Spleen (tissue), 11 donors: ENCODE measurements at regions not wholly inside any gene's neighbourhood (a gene's known extent, or its start where the extent isn't known, plus 50 kb on each side); places are given as distances from the start of the nearest gene placed in this dataset.

Experiments used
- DNase-seq: peaks from one replicate; pipeline ENCODE4 v3.0.0-alpha.2; 2020
- H3K27ac ChIP-seq, 8 donors: fragments of 200-600 bp; sonication (generic) in 7 of 8; 1 replicate in 4 of 8; 2 replicates in 4 of 8; pipeline versions ENCODE4 v1.5.0 to v1.8.0; 2016 to 2021; ENCODE audit warnings: inconsistent platforms in 4 of 8, mild to moderate bottlenecking in 4 of 8, moderate library complexity in 1 of 8
- H3K27me3 ChIP-seq, 7 donors: fragments of 200-600 bp; sonication (generic) in 6 of 7; replicated peaks in 1 of 7; 1 replicate in 4 of 7; 2 replicates in 3 of 7; pipeline versions ENCODE4 v1.5.0 to v1.8.0; 2016 to 2021; ENCODE audit warnings: inconsistent platforms in 3 of 7, mild to moderate bottlenecking in 1 of 7
- H3K36me3 ChIP-seq, 6 donors: fragments of 200-600 bp; sonication (generic) in 5 of 6; 1 replicate in 4 of 6; 2 replicates in 2 of 6; pipeline versions ENCODE4 v1.5.0 to v1.8.0; 2016 to 2021; ENCODE audit warnings: inconsistent platforms in 2 of 6
- H3K4me1 ChIP-seq, 6 donors: fragments of 200-600 bp; sonication (generic) in 5 of 6; 1 replicate in 3 of 6; 2 replicates in 3 of 6; pipeline versions ENCODE4 v1.5.0 to v1.8.0; 2016 to 2021; ENCODE audit warnings: inconsistent platforms in 3 of 6
- H3K4me3 ChIP-seq, 8 donors: fragments of 200-600 bp; sonication (generic) in 7 of 8; 1 replicate in 4 of 8; 2 replicates in 4 of 8; pipeline versions ENCODE4 v1.5.0 to v1.8.0; 2016 to 2021; ENCODE audit warnings: inconsistent platforms in 4 of 8, mild to moderate bottlenecking in 4 of 8, moderate library complexity in 2 of 8
- H3K9me3 ChIP-seq, 8 donors: fragments of 200-600 bp; sonication (generic) in 7 of 8; 1 replicate in 4 of 8; 2 replicates in 4 of 8; pipeline versions ENCODE4 v1.5.0 to v1.8.0; 2016 to 2021; ENCODE audit warnings: inconsistent platforms in 4 of 8
- POLR2A ChIP-seq, 3 donors: fragments of 450-650 bp; IDR thresholded peaks; one replicate each; pipeline ENCODE4 v1.5.1; 2017; ENCODE audit warnings: antibody characterized with exemption in 3 of 3, mild to moderate bottlenecking in 1 of 3
- POLR2AphosphoS5 ChIP-seq, 3 donors: sonication (generic); formaldehyde crosslinking; IDR thresholded peaks; one replicate each; pipeline ENCODE4 v1.5.1; 2017; ENCODE audit warnings: antibody characterized with exemption in 3 of 3
- WGBS, 5 donors: extraction: QIAGEN DNeasy Blood & Tissue Kit in 3 of 5; methylation state at CpG; one replicate each; pipeline versions ENCODE4 v1.1.5 to v1.1.7; 2013 to 2018; 5-methylcytosine and 5-hydroxymethylcytosine counted together
- intact Hi-C: fragments of 100-400 bp; cut with DNase I; formaldehyde crosslinking; loops from one replicate; pipeline ENCODE4 v1.15.0; 2023; ENCODE audit warnings: low total_unique reads
- TF ChIP-seq, protein P1 (sequence below), 11 experiments: fragments of 200-600 bp in 7 of 11; fragments of 450-650 bp in 4 of 11; sonication (generic) in 4 of 11; IDR thresholded peaks in 8 of 11; conservative IDR thresholded peaks in 3 of 11; 1 replicate in 7 of 11; 2 replicates in 4 of 11; pipeline versions ENCODE4 v1.4.0 to v1.8.0; 2016 to 2021; ENCODE audit warnings: antibody characterized with exemption in 11 of 11, inconsistent platforms in 4 of 11, mild to moderate bottlenecking in 1 of 11
- donor health status: healthy with polysubstance abuse.
- donor health status: DM: no; HTN: no; CAD: no; lungs with moderate emphysema.
- donor health status: DM: no; HTN: no; CAD: no.
- donor health status: Bipolar disorder and iron deficiency.
- donor health status: healthy.
- donor health status: DM: no; HTN: no; CAD: no.
- donor health status: DM: yes; HTN: yes; CAD: no.

DNA sequence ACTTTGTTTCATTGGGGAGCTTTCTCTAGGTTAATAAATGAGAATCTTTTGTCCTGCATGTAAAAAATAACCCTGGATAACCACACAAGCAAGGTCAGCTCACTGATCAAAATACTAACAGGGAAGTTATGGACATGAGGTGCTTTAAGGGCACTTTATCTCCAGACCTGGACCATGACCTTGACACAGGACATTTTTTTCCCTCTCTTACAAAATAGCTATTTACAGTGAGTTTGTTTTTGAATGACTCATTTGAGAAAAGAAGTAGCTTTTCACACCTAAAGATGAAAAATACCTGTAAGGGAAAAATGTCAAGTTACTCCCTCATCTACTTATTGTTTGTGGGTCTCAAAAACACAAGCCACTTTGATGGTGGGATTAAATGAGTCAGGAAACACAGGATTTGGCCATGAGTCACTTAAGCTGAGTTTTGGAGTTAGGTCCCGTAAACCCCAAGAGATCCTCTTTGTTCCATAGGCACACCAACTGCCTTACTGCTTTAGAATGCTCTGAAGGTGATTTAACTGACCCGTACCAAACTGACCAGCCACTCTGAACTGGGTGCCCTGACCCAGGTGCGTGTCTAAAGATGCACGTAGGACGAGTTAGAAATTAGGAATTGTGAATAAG is 479.3 kb upstream of the NXPH2 start:
- WGBS, 5 donors, result 76 to 89% (median 83%) methylated on average over 5 of the region's 5 CpGs
- TF ChIP-seq POLR2AphosphoS5 (IDR thresholded peaks at IDR 0.05) (no peak), POLR2A (IDR thresholded peaks at IDR 0.05) (no peak)
- TF ChIP-seq, protein P1, sequence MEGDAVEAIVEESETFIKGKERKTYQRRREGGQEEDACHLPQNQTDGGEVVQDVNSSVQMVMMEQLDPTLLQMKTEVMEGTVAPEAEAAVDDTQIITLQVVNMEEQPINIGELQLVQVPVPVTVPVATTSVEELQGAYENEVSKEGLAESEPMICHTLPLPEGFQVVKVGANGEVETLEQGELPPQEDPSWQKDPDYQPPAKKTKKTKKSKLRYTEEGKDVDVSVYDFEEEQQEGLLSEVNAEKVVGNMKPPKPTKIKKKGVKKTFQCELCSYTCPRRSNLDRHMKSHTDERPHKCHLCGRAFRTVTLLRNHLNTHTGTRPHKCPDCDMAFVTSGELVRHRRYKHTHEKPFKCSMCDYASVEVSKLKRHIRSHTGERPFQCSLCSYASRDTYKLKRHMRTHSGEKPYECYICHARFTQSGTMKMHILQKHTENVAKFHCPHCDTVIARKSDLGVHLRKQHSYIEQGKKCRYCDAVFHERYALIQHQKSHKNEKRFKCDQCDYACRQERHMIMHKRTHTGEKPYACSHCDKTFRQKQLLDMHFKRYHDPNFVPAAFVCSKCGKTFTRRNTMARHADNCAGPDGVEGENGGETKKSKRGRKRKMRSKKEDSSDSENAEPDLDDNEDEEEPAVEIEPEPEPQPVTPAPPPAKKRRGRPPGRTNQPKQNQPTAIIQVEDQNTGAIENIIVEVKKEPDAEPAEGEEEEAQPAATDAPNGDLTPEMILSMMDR (IDR thresholded peaks at IDR 0.05 in 8 of 11, conservative IDR thresholded peaks at IDR 0.05 in 3 of 11), result no peak
- Histone ChIP-seq H3K4me3 (no peak overlapping the region), H3K9me3 (peaks cover 0 to 11% (median 2%) of the 10 kb centered on the region in 8 donors), H3K27me3 (no peaks in the 10 kb centered on the region), H3K4me1 (no peaks in the 10 kb centered on the region), H3K36me3 (no peaks in the 10 kb centered on the region), H3K27ac (no peak overlapping the region)
- DNase-seq, result no peak
- intact Hi-C loops, result no loop called here

DNA sequence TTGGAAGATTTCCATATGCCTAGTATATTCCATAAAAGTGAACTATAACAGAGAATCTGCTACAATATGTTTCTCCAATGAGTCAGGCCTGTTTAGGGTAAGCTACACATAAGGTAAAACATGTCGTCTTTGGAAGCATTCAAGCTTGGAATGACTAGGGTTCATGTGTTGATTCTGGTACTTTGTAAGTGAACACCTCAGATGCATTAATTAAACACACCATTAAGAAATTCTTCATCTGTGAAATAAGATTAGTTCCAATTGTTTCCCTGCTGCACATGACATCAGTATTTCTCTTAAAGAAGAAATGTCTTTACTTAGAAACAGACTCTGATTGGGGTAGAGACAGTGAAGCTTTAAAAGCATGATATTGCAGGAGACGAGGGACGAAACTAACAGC is 461.1 kb upstream of the NXPH2 start:
- no peak overlapping the region for H3K27ac ChIP-seq

DNA sequence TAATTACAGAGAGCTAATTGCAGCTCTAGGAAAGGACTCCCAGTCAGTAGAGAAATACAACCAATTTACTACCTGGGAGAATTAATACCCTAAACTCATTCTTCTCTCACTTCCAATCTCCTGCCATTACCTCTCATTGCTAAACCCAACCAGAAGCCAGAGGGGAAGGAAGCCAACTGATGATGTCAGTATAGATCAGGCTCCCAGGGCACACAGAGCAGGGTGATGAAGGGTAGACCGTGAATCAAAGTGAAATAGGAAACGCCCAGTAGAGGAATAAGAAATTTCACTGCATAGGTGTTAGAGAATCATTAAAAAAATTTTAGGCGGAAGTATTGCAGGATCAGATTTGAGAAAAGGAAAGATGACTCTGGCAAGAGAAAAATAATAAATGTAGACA is 456.8 kb upstream of the NXPH2 start:
- peaks cover 0 to 1% (median 0%) of the 10 kb centered on the region in 8 donors for H3K9me3 ChIP-seq
- no peak overlapping the region for H3K4me3 ChIP-seq
- intact Hi-C loops, result no loop called here
- H3K27ac ChIP-seq, result no peak overlapping the region
- no peak for DNase-seq
- no peaks in the 10 kb centered on the region for H3K4me1 ChIP-seq
- H3K27me3 ChIP-seq, result no peaks in the 10 kb centered on the region
- WGBS, 5 donors, result 75 to 91% (median 80%) methylated on average over 3 of the region's 3 CpGs
- H3K36me3 ChIP-seq, result no peaks in the 10 kb centered on the region
- TF ChIP-seq POLR2A (IDR thresholded peaks at IDR 0.05), result no peak
- TF ChIP-seq, protein P1 (IDR thresholded peaks at IDR 0.05 in 8 of 11, conservative IDR thresholded peaks at IDR 0.05 in 3 of 11), result no peak
- TF ChIP-seq POLR2AphosphoS5 (IDR thresholded peaks at IDR 0.05), result no peak

More for the DNA sequence above, 461.1 kb upstream of the NXPH2 start:
- H3K36me3 ChIP-seq, result no peaks in the 10 kb centered on the region
- WGBS, 5 donors, result 81 to 89% (median 87%) methylated on average over 3 of the region's 3 CpGs
- H3K9me3 ChIP-seq, result peaks cover 0 to 6% (median 0%) of the 10 kb centered on the region in 8 donors
- no peaks in the 10 kb centered on the region for H3K27me3 ChIP-seq
- TF ChIP-seq, protein P1 (IDR thresholded peaks at IDR 0.05 in 8 of 11, conservative IDR thresholded peaks at IDR 0.05 in 3 of 11), result no peak
- TF ChIP-seq POLR2A (IDR thresholded peaks at IDR 0.05) (no peak), POLR2AphosphoS5 (IDR thresholded peaks at IDR 0.05) (no peak)
- H3K4me1 ChIP-seq, result no peaks in the 10 kb centered on the region
- intact Hi-C loops, result no loop called here
- no peak overlapping the region for H3K4me3 ChIP-seq
- no peak for DNase-seq

DNA sequence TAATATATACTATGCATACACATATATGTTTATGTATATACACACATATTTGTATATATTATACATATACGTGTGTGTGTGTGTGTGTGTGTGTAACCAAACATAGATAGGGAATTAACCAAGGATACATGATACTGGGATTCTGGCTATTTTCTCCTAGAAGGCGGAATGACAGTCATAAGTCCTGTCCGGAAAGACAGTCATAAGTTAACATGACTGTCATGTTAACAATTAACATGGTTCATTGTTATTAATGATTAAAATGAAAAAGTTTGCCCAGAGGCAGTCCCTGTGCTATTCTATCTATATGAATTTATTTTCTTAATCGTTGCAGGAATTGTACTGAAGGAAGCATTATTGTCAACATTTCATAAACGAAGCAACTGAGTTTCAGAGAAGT is 450.7 kb upstream of the NXPH2 start:
- no peak overlapping the region for H3K4me3 ChIP-seq
- no peaks in the 10 kb centered on the region for H3K4me1 ChIP-seq
- WGBS, 5 donors, result 54 to 74% (median 66%) methylated on average over 5 of the region's 5 CpGs
- DNase-seq, result no peak
- H3K27ac ChIP-seq, result no peak overlapping the region
- intact Hi-C loops, result no loop called here
- TF ChIP-seq, protein P1 (IDR thresholded peaks at IDR 0.05 in 8 of 11, conservative IDR thresholded peaks at IDR 0.05 in 3 of 11), result no peak
- TF ChIP-seq POLR2A (IDR thresholded peaks at IDR 0.05) (no peak), POLR2AphosphoS5 (IDR thresholded peaks at IDR 0.05) (no peak)
- H3K27me3 ChIP-seq, result no peaks in the 10 kb centered on the region
- no peaks in the 10 kb centered on the region for H3K9me3 ChIP-seq
- no peaks in the 10 kb centered on the region for H3K36me3 ChIP-seq
